K562 (cell line): ENCODE measurements at regions not wholly inside any gene's neighbourhood (a gene's known extent, or its start where the extent isn't known, plus 50 kb on each side); places are given as distances from the start of the nearest gene placed in this dataset.

Source experiments
- CHD2 ChIP-seq: IDR thresholded peaks from 2 replicates; pipeline ENCODE4 v1.6.1; 2011; ENCODE audit warnings: low read depth, low read length
- FOXK2 ChIP-seq, 2 experiments: fragments of 450-650 bp; IDR thresholded peaks in 1 of 2; conservative IDR thresholded peaks in 1 of 2; 2 replicates each; pipeline ENCODE4 v1.6.1; 2016; ENCODE audit warnings: low read depth in 2 of 2, mild to moderate bottlenecking in 1 of 2
- HNRNPH1 ChIP-seq: fragments of 200-400 bp; formaldehyde crosslinking; optimal IDR thresholded peaks from 2 replicates; pipeline ENCODE3; 2017; ENCODE audit warnings: low read depth, mild to moderate bottlenecking, low read length, moderate library complexity
- RBM14 ChIP-seq: fragments of 200-400 bp; formaldehyde crosslinking; IDR thresholded peaks from 2 replicates; pipeline ENCODE4 v1.6.1; 2018; ENCODE audit warnings: low read depth, mild to moderate bottlenecking, low read length, moderate library complexity, borderline replicate concordance; ENCODE audit not compliant: insufficient read depth
- TARDBP ChIP-seq: fragments of 450-650 bp; IDR thresholded peaks from 2 replicates; pipeline ENCODE4 v1.6.1; 2016
- TF ChIP-seq, protein P1 (sequence below): fragments of 450-650 bp; IDR thresholded peaks from 2 replicates; pipeline ENCODE4 v1.6.1; 2016; ENCODE audit warnings: mild to moderate bottlenecking, moderate library complexity
- TF ChIP-seq, protein P2 (sequence below), 2 experiments: fragments of 150-350 bp in 1 of 2; IDR thresholded peaks; 2 replicates each; pipeline ENCODE4 v1.6.1; 2012 to 2016; ENCODE audit warnings: low read depth in 2 of 2, low read length in 2 of 2, mild to moderate bottlenecking in 1 of 2, moderate library complexity in 1 of 2
- TF ChIP-seq, protein P3 (sequence below): fragments of 450-650 bp; conservative IDR thresholded peaks from 2 replicates; pipeline ENCODE4 v1.6.1; 2016; ENCODE audit warnings: missing genetic modification characterization, low read depth, mild to moderate bottlenecking, missing compliant biosample characterization, moderate library complexity
- TF ChIP-seq, protein P4 (sequence below): sonication (generic); formaldehyde crosslinking; IDR thresholded peaks from 2 replicates; pipeline ENCODE4 v1.5.0; 2020; ENCODE audit warnings: missing genetic modification reagents

DNA sequence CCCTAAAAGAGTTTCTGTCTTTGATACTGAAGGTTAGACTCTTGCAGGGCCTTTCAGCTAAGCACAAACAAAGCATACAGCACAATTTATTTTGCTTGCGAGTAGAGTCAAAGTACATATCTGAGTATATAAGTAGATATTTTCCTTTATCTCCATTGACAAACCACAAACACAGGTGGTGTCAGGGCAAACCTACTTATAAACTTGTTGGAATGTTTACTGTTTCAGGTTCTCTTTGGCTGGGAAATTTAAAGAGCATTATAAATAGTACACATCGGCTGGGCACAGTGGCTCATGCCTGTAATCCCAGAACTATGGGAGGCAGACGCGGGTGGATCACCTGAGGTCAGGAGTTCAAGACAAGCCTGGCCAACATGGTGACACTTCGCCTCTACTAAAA, 442.6 kb upstream of the PSMD7 start (continued):
- TF ChIP-seq, protein P1, sequence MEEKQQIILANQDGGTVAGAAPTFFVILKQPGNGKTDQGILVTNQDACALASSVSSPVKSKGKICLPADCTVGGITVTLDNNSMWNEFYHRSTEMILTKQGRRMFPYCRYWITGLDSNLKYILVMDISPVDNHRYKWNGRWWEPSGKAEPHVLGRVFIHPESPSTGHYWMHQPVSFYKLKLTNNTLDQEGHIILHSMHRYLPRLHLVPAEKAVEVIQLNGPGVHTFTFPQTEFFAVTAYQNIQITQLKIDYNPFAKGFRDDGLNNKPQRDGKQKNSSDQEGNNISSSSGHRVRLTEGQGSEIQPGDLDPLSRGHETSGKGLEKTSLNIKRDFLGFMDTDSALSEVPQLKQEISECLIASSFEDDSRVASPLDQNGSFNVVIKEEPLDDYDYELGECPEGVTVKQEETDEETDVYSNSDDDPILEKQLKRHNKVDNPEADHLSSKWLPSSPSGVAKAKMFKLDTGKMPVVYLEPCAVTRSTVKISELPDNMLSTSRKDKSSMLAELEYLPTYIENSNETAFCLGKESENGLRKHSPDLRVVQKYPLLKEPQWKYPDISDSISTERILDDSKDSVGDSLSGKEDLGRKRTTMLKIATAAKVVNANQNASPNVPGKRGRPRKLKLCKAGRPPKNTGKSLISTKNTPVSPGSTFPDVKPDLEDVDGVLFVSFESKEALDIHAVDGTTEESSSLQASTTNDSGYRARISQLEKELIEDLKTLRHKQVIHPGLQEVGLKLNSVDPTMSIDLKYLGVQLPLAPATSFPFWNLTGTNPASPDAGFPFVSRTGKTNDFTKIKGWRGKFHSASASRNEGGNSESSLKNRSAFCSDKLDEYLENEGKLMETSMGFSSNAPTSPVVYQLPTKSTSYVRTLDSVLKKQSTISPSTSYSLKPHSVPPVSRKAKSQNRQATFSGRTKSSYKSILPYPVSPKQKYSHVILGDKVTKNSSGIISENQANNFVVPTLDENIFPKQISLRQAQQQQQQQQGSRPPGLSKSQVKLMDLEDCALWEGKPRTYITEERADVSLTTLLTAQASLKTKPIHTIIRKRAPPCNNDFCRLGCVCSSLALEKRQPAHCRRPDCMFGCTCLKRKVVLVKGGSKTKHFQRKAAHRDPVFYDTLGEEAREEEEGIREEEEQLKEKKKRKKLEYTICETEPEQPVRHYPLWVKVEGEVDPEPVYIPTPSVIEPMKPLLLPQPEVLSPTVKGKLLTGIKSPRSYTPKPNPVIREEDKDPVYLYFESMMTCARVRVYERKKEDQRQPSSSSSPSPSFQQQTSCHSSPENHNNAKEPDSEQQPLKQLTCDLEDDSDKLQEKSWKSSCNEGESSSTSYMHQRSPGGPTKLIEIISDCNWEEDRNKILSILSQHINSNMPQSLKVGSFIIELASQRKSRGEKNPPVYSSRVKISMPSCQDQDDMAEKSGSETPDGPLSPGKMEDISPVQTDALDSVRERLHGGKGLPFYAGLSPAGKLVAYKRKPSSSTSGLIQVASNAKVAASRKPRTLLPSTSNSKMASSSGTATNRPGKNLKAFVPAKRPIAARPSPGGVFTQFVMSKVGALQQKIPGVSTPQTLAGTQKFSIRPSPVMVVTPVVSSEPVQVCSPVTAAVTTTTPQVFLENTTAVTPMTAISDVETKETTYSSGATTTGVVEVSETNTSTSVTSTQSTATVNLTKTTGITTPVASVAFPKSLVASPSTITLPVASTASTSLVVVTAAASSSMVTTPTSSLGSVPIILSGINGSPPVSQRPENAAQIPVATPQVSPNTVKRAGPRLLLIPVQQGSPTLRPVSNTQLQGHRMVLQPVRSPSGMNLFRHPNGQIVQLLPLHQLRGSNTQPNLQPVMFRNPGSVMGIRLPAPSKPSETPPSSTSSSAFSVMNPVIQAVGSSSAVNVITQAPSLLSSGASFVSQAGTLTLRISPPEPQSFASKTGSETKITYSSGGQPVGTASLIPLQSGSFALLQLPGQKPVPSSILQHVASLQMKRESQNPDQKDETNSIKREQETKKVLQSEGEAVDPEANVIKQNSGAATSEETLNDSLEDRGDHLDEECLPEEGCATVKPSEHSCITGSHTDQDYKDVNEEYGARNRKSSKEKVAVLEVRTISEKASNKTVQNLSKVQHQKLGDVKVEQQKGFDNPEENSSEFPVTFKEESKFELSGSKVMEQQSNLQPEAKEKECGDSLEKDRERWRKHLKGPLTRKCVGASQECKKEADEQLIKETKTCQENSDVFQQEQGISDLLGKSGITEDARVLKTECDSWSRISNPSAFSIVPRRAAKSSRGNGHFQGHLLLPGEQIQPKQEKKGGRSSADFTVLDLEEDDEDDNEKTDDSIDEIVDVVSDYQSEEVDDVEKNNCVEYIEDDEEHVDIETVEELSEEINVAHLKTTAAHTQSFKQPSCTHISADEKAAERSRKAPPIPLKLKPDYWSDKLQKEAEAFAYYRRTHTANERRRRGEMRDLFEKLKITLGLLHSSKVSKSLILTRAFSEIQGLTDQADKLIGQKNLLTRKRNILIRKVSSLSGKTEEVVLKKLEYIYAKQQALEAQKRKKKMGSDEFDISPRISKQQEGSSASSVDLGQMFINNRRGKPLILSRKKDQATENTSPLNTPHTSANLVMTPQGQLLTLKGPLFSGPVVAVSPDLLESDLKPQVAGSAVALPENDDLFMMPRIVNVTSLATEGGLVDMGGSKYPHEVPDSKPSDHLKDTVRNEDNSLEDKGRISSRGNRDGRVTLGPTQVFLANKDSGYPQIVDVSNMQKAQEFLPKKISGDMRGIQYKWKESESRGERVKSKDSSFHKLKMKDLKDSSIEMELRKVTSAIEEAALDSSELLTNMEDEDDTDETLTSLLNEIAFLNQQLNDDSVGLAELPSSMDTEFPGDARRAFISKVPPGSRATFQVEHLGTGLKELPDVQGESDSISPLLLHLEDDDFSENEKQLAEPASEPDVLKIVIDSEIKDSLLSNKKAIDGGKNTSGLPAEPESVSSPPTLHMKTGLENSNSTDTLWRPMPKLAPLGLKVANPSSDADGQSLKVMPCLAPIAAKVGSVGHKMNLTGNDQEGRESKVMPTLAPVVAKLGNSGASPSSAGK = no peak
- TF ChIP-seq, protein P2, sequence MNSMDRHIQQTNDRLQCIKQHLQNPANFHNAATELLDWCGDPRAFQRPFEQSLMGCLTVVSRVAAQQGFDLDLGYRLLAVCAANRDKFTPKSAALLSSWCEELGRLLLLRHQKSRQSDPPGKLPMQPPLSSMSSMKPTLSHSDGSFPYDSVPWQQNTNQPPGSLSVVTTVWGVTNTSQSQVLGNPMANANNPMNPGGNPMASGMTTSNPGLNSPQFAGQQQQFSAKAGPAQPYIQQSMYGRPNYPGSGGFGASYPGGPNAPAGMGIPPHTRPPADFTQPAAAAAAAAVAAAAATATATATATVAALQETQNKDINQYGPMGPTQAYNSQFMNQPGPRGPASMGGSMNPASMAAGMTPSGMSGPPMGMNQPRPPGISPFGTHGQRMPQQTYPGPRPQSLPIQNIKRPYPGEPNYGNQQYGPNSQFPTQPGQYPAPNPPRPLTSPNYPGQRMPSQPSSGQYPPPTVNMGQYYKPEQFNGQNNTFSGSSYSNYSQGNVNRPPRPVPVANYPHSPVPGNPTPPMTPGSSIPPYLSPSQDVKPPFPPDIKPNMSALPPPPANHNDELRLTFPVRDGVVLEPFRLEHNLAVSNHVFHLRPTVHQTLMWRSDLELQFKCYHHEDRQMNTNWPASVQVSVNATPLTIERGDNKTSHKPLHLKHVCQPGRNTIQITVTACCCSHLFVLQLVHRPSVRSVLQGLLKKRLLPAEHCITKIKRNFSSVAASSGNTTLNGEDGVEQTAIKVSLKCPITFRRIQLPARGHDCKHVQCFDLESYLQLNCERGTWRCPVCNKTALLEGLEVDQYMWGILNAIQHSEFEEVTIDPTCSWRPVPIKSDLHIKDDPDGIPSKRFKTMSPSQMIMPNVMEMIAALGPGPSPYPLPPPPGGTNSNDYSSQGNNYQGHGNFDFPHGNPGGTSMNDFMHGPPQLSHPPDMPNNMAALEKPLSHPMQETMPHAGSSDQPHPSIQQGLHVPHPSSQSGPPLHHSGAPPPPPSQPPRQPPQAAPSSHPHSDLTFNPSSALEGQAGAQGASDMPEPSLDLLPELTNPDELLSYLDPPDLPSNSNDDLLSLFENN (IDR thresholded peaks at IDR 0.05; ENCODE audit: low read depth in 2 of 2, low read length in 2 of 2) = no peak
- no peak for TF ChIP-seq HNRNPH1
- TF ChIP-seq RBM14 = no peak
- TF ChIP-seq, protein P3, sequence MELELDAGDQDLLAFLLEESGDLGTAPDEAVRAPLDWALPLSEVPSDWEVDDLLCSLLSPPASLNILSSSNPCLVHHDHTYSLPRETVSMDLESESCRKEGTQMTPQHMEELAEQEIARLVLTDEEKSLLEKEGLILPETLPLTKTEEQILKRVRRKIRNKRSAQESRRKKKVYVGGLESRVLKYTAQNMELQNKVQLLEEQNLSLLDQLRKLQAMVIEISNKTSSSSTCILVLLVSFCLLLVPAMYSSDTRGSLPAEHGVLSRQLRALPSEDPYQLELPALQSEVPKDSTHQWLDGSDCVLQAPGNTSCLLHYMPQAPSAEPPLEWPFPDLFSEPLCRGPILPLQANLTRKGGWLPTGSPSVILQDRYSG (tag) = no peak
- no peak for TF ChIP-seq TARDBP
- no peak for TF ChIP-seq CHD2
- TF ChIP-seq FOXK2 (conservative IDR thresholded peaks at IDR 0.05 in 1 of 2, IDR thresholded peaks at IDR 0.05 in 1 of 2; ENCODE audit: low read depth in 2 of 2) = no peak
- TF ChIP-seq, protein P4, sequence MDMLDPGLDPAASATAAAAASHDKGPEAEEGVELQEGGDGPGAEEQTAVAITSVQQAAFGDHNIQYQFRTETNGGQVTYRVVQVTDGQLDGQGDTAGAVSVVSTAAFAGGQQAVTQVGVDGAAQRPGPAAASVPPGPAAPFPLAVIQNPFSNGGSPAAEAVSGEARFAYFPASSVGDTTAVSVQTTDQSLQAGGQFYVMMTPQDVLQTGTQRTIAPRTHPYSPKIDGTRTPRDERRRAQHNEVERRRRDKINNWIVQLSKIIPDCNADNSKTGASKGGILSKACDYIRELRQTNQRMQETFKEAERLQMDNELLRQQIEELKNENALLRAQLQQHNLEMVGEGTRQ (CRISPR knock-in tag) = no peak
